Stomach (tissue), 8 donors: ENCODE measurements at regions not wholly inside any gene's neighbourhood (a gene's known extent, or its start where the extent isn't known, plus 50 kb on each side); places are given as distances from the start of the nearest gene placed in this dataset.

Experiments
- DNase-seq, 2 donors: peaks; one replicate each; pipeline versions ENCODE4 v3.0.0 to v3.0.0-alpha.2; 2013 to 2019
- H3K27ac ChIP-seq, 5 donors: fragments of 200-600 bp in 4 of 5; sonication (generic) in 4 of 5; one replicate each; pipeline ENCODE4 v1.5.1; 2013 to 2019; ENCODE audit warnings: mild to moderate bottlenecking in 1 of 5, moderate library complexity in 1 of 5
- H3K27me3 ChIP-seq, 3 donors: fragments of 200-600 bp; sonication (generic); one replicate each; pipeline ENCODE4 v1.5.1; 2017 to 2019; ENCODE audit warnings: mixed run types in 1 of 3
- H3K36me3 ChIP-seq, 4 donors: fragments of 200-600 bp; sonication (generic); 1 replicate in 3 of 4; 2 replicates in 1 of 4; pipeline ENCODE4 v1.5.1; 2016 to 2019
- H3K4me1 ChIP-seq, 4 donors: fragments of 200-600 bp; sonication (generic); one replicate each; pipeline ENCODE4 v1.5.1; 2016 to 2019
- H3K4me3 ChIP-seq, 4 donors: fragments of 200-600 bp; sonication (generic) in 3 of 4; one replicate each; pipeline ENCODE4 v1.5.1; 2016 to 2019; ENCODE audit warnings: mild to moderate bottlenecking in 1 of 4
- H3K9me3 ChIP-seq, 4 donors: fragments of 200-600 bp; sonication (generic); one replicate each; pipeline ENCODE4 v1.5.1; 2016 to 2019
- CTCF ChIP-seq, 7 experiments: fragments of 450-650 bp in 4 of 7; fragments of 200-600 bp in 3 of 7; sonication (generic) in 3 of 7; IDR thresholded peaks; one replicate each; pipeline ENCODE4 v1.5.1; 2016 to 2019; ENCODE audit warnings: antibody characterized with exemption in 7 of 7, control low read depth in 2 of 7, mild to moderate bottlenecking in 1 of 7
- EP300 ChIP-seq: sonication (generic); formaldehyde crosslinking; IDR thresholded peaks from one replicate; pipeline ENCODE4 v1.6.1; 2017; ENCODE audit warnings: antibody characterized with exemption
- POLR2A ChIP-seq, 4 donors: fragments of 450-650 bp; IDR thresholded peaks; one replicate each; pipeline ENCODE4 v1.6.1; 2016; ENCODE audit warnings: antibody characterized with exemption in 4 of 4, control low read depth in 2 of 4, mild to moderate bottlenecking in 1 of 4, moderate library complexity in 1 of 4
- POLR2AphosphoS5 ChIP-seq, 3 donors: sonication (generic); formaldehyde crosslinking; IDR thresholded peaks; one replicate each; pipeline ENCODE4 v1.6.1; 2016; ENCODE audit warnings: antibody characterized with exemption in 3 of 3
- WGBS, 5 donors: extraction: QIAGEN DNeasy Blood & Tissue Kit in 3 of 5; methylation state at CpG; one replicate each; pipeline versions ENCODE4 v1.1.5 to v1.1.7; 2013 to 2018; 5-methylcytosine and 5-hydroxymethylcytosine counted together
- intact Hi-C: fragments of 100-400 bp; cut with DNase I; formaldehyde crosslinking; loops from one replicate; pipeline ENCODE4 v1.15.1; 2023; ENCODE audit warnings: low total_unique reads
- donor health status: healthy with polysubstance abuse.
- donor health status: Bipolar disorder and iron deficiency.
- donor health status: healthy.

- Histone ChIP-seq H3K27ac (no peak overlapping the region), H3K4me1 (no peaks in the 10 kb centered on the region), H3K36me3 (no peaks in the 10 kb centered on the region), H3K4me3 (no peak overlapping the region), H3K27me3 (no peaks in the 10 kb centered on the region), H3K9me3 (peaks cover 2 to 22% (median 18%) of the 10 kb centered on the region in 4 donors)
- TF ChIP-seq EP300: no peak
- no peak for TF ChIP-seq POLR2AphosphoS5 (IDR thresholded peaks at IDR 0.05)
- no peak for TF ChIP-seq CTCF (IDR thresholded peaks at IDR 0.05)
- TF ChIP-seq POLR2A (IDR thresholded peaks at IDR 0.05): no peak
- 88 to 97% (median 95%) methylated on average over 5 of the region's 5 CpGs for WGBS, 5 donors
- no peak for DNase-seq
- intact Hi-C loops: no loop called here
These were observed 107.0 kb upstream of the PARD3 start for GRCh38 chr10:34922138-34922537.

- WGBS, 5 donors: 67 to 82% (median 77%) methylated on average over 1 of the region's 1 CpG
- H3K27me3 ChIP-seq: no peaks in the 10 kb centered on the region
- intact Hi-C loops: no loop called here
- TF ChIP-seq CTCF (IDR thresholded peaks at IDR 0.05): no peak
- TF ChIP-seq POLR2A (IDR thresholded peaks at IDR 0.05): no peak
- no peak for TF ChIP-seq EP300
- no peak for TF ChIP-seq POLR2AphosphoS5 (IDR thresholded peaks at IDR 0.05)
- H3K27ac ChIP-seq: no peak overlapping the region
- H3K36me3 ChIP-seq: no peaks in the 10 kb centered on the region
- H3K4me1 ChIP-seq: no peaks in the 10 kb centered on the region
- peaks cover 0 to 21% (median 17%) of the 10 kb centered on the region in 4 donors for H3K9me3 ChIP-seq
- DNase-seq: no peak
- H3K4me3 ChIP-seq: no peak overlapping the region
These were observed 105.5 kb upstream of the PARD3 start for GRCh38 chr10:34920578-34920977.

- no peak overlapping the region for H3K4me3 ChIP-seq
- peaks cover 0 to 5% (median 2%) of the 10 kb centered on the region in 4 donors for H3K9me3 ChIP-seq
- no peaks in the 10 kb centered on the region for H3K4me1 ChIP-seq
- 63 to 82% (median 66%) methylated on average over 11 to 14 of the region's 14 CpGs for WGBS, 5 donors
- no peaks in the 10 kb centered on the region for H3K27me3 ChIP-seq
- intact Hi-C loops: no loop called here
- no peaks in the 10 kb centered on the region for H3K36me3 ChIP-seq
- TF ChIP-seq POLR2AphosphoS5 (IDR thresholded peaks at IDR 0.05): no peak
- TF ChIP-seq POLR2A (IDR thresholded peaks at IDR 0.05): no peak
- TF ChIP-seq CTCF (IDR thresholded peaks at IDR 0.05): no peak
- TF ChIP-seq EP300: no peak
- DNase-seq: no peak
- no peak overlapping the region for H3K27ac ChIP-seq
These were observed 103.8 kb upstream of the PARD3 start for GRCh38 chr10:34918776-34919315.

- DNase-seq: no peak
- intact Hi-C loops: no loop called here
- H3K36me3 ChIP-seq: no peaks in the 10 kb centered on the region
- no peak for TF ChIP-seq POLR2A (IDR thresholded peaks at IDR 0.05)
- TF ChIP-seq CTCF (IDR thresholded peaks at IDR 0.05): no peak
- TF ChIP-seq EP300: no peak
- no peak for TF ChIP-seq POLR2AphosphoS5 (IDR thresholded peaks at IDR 0.05)
- H3K9me3 ChIP-seq: no peaks in the 10 kb centered on the region
- H3K4me3 ChIP-seq: no peak overlapping the region
- no peaks in the 10 kb centered on the region for H3K4me1 ChIP-seq
- WGBS, 5 donors: 75 to 84% (median 77%) methylated on average over 19 to 21 of the region's 21 CpGs
- no peak overlapping the region for H3K27ac ChIP-seq
- no peaks in the 10 kb centered on the region for H3K27me3 ChIP-seq
These were observed 103.1 kb upstream of the PARD3 start for GRCh38 chr10:34918060-34918775.
